ENCODE measurements at regions not wholly inside any gene's neighbourhood (a gene's known extent, or its start where the extent isn't known, plus 50 kb on each side); places are given as distances from the start of the nearest gene placed in this dataset.

- peaks cover 65 to 81% of the 10 kb centered on the region in 2 experiments for H3K27me3 ChIP-seq (ENCODE audit: control insufficient read depth in 2 of 2, insufficient read depth in 2 of 2, low read length in 2 of 2)
- no peak for FAIRE-seq
- no peak overlapping the region for H3K4me3 ChIP-seq
- no peaks in the 10 kb centered on the region for H3K36me3 ChIP-seq (ENCODE audit: control insufficient read depth, insufficient read depth, low read length)
- no peak for DNase-seq (ENCODE audit: extremely low read depth in 1 of 4, low spot score in 3 of 4)
- peaks cover 8% of the 10 kb centered on the region; the same call in 1 of the 2 replicates for H4K20me1 ChIP-seq (replicated peaks; ENCODE audit: control insufficient read depth, insufficient read depth, low read length)
- 0% methylated on average over 7 of the region's 7 CpGs for WGBS (ENCODE audit: insufficient coverage, low coverage, missing lambda C conversion rate)
- intact Hi-C loops (cut with micrococcal nuclease) (no loop called here), in situ Hi-C loops (cut with MboI) (no loop called here)
- ATAC-seq = no peak
- POLR2A ChIA-PET = interaction anchor here (0.7 kb wide), 1 partner anchor 9 kb away, joined by 4 read pairs; no protein-coding TSS in a partner anchor
- no peaks in the 10 kb centered on the region for H3K4me1 ChIP-seq (replicated peaks in 1 of 2; ENCODE audit: control insufficient read depth in 2 of 2, insufficient read depth in 2 of 2, low read length in 2 of 2)
- no peak overlapping the region for H2AFZ ChIP-seq (ENCODE audit: low read depth, low read length)
- BruUV-seq (replicated peaks) = no TSS peak
- CTCF ChIA-PET (ENCODE audit: low intra/inter-chr PET ratio) = no interaction called here
- TF ChIP-seq BRD4 (IDR thresholded peaks at IDR 0.05) (no peak), SAFB2 (IDR thresholded peaks at IDR 0.05; ENCODE audit: borderline replicate concordance, low read depth, low read length, severe bottlenecking) (no peak), SIRT6 (IDR thresholded peaks at IDR 0.05; ENCODE audit: low read depth, low read length) (no peak), CGGBP1 (CRISPR knock-in tag; IDR thresholded peaks at IDR 0.05) (no peak), FOXO4 (CRISPR knock-in tag; IDR thresholded peaks at IDR 0.05) (no peak), ZNF140 (CRISPR knock-in tag; IDR thresholded peaks at IDR 0.05) (no peak), ZNF408 (CRISPR knock-in tag; IDR thresholded peaks at IDR 0.05; ENCODE audit: low read depth) (no peak), ZNF274 (IDR thresholded peaks at IDR 0.05; ENCODE audit: borderline replicate concordance, low read depth, low read length) (no peak)
- H3K9me3 ChIP-seq (replicated peaks; ENCODE audit: control insufficient read depth, insufficient read depth, low read depth, low read length) = no peaks in the 10 kb centered on the region; the same call in 1 of the 2 replicates
- H3K4me2 ChIP-seq (ENCODE audit: insufficient read depth, low read length) = no peak overlapping the region
- H3K27ac ChIP-seq (ENCODE audit: extremely low read depth, low read depth, low read length) = no peak overlapping the region
- H3K9me1 ChIP-seq (ENCODE audit: control insufficient read depth, insufficient read depth, low read length) = no peaks in the 10 kb centered on the region
- no peak overlapping the region for H3K9ac ChIP-seq (ENCODE audit: insufficient read depth in 1 of 2, low read depth in 2 of 2, low read length in 2 of 2)
- no peaks in the 10 kb centered on the region for H3K79me2 ChIP-seq (ENCODE audit: control insufficient read depth, insufficient read depth, low read length)
Observed at GRCh38 chr17:77798031-77798430, 160.5 kb upstream of the TNRC6C start.
